HG02759 (cell line): ENCODE measurements at regions not wholly inside any gene's neighbourhood (a gene's known extent, or its start where the extent isn't known, plus 50 kb on each side); places are given as distances from the start of the nearest gene placed in this dataset.
"Not testable (repeated sequence)": the region's sequence is repeated elsewhere in the genome, so short reads cannot be mapped to it uniquely, and the experiment has no call there.

Experiments
- ATAC-seq: cut with Tn5 transposase; IDR thresholded peaks from one replicate; pipeline ENCODE4 v1.9.1; 2021; ENCODE audit warnings: mild to moderate bottlenecking, moderate library complexity; ENCODE audit not compliant: unreplicated experiment

- no peak for ATAC-seq
These were observed 300.2 kb upstream of the VCX start for GRCh38 chrX:7542587-7543380.

DNA sequence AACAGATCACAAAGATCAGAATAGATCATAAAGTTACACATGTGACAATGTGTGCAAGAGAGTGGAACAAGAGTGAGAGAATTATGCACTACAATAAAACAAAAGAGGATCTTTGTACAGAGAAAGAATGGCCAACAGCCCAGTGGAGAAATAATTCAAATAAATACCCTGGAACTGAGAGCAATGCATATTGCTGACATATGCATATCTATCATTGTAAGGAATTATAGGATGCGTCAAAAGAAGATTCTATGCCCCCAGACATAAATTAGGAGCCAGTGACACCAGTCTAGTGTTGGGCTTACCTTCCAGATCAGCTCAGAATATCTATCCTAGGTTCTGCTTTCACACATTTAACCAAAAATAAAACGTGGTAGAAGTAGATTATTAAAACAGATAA is 320.1 kb upstream of the VCX start:
- no peak for ATAC-seq

- no peak for ATAC-seq
These were observed 327.1 kb upstream of the VCX start for GRCh38 chrX:7515681-7516413.

DNA sequence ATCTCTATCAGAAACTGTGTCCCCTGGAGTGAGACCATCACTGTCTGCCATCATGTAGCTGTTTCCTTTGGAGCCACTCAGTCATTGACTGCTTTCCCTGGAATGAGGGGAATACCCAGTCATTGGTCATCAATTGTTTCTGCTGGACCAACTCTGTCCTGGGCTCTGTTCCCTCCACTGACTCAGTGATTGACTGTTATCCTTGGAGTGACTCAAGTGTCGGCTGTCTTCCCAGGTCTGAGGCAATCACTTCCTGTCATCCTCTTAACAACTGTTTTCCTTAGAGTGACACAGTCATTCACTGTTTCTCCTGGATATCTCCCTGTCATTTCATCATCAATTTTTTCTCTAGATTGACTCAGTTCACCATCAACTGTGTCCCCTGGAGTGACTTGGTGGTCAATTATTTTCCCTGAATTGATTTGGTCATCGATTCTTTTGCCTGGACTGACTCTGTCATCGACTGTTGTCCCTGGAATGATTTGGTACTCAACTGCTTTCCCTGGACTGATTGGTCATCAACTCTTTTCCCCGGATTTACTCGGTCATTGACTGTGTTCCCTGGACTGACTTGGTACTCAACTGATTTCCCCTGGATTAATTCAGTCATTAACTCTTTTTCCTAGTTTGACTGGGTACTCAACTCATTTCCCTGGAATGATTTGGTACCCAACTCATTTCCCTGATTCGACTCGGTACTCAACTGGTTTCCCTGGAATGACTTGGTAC is 327.9 kb upstream of the VCX start:
- ATAC-seq: no peak

DNA sequence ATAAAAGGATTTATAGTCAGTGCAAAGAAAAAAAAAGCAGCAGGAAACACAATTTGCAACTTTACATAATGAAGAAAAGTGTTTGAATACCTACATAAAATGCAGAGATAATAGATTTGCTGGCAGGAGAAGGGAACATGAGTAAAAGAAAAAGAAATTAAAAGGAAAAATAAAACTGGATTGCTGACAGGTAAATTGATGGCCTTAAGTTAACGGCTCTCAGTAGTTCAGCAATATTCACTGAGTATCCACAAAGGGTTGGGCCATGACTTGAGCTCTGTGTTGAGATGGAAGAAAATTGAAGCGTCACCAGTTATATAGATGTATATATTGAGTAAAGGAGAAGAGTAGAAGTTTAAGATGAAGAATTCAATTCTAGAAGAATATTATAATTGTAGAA is 330.1 kb upstream of the VCX start:
- no peak for ATAC-seq

DNA sequence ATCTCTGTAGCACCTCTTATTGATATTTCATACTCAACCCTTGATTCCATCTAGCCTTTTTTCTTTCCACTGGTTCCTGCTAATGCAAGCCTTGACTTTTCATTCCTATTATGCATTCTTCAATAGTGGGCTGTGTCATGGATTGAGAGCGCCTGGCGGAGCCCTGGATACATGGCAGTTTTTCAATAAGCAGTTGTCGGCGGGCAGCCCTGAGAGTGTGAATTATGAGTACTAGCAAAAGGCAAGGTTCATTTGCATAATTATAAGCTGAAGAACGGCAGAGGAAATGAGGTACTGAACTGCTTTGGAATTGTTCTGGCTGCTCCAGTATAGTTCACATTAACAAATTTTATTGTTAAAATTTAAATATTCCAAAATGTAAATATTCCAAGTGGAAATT is 339.7 kb upstream of the VCX start:
- no peak for ATAC-seq

- ATAC-seq: no peak
These were observed 342.6 kb upstream of the VCX start for GRCh38 chrX:7500386-7500785.

GRCh38 chrX:7486505-7486904 is 338.6 kb upstream of the PUDP start:
- ATAC-seq: no peak

- ATAC-seq: no peak
These were observed 337.1 kb upstream of the PUDP start for GRCh38 chrX:7485061-7485460.

DNA sequence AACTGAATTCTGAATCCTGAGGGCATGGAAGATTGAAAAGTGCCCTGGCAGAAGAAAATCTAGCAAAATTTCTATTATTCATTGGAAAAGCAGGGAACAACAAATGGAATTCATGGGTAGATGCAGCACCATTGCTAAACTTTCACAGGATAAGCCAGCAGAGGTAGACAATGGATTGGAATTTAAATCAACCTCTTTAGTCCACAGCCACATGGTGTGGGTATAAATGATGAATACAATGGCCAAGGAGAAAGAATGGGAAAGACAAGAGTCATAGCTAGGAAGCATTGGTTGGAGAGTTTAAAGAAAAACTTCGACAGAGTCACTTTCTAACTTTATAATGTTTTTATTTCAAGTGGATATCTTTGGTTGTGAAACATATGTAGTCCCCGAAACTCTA is 332.8 kb upstream of the PUDP start:
- ATAC-seq: no peak

DNA sequence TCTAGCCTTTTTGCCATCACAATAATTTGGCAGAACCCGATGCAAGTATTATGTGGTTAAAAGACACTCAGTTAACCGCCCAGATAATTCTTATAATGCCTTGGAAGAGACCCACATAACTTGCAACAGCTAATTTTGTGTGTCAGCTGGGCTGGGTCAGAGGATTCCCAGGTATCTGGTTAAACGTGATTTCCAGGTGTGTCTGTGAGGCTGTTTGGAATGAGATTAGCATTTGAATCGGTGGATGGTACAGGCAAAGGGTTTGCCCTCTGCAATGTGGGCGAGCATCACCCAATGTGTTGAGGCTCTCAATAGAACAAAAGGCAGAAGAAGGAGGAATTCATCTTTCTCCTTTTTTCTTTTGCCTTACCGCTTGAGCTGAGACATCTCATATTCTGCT is 314.2 kb upstream of the PUDP start:
- no peak for ATAC-seq

- not testable (repeated sequence) for ATAC-seq
These were observed 313.1 kb upstream of the PUDP start for GRCh38 chrX:7461051-7461450.

DNA sequence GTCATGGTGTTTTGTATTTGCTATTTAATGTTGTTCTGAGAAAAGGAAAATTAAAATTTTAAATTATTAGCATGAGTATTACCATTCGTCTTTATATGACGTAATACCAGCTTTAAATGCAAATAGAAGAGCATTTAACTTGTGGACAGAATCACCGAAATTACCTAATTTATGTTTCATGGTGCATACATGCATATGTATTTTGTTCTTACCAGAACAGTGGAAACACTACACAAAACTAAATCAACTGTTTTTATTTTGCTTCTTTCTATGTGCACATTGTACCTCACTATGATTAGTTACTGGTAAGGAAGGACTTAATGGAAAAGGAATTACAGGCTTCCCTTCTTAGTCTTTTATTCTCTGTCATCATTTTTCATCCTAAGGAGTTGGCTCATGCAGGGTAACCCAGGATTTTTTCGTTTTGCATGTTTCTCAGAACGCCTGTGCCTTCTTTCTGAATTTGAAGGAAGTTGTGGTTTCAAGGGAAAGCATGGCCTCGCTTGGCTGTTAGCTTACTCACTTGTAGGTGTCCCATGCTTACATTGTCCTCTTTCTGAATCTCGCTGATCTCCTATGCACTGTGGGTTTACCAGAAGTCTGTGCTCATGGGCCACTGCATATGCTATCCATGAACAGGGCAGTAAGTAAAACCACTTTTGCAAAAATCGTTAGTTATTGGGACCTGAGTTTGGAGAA is 300.0 kb upstream of the PUDP start:
- ATAC-seq: no peak

- no peak for ATAC-seq
These were observed 298.9 kb upstream of the PUDP start for GRCh38 chrX:7446815-7447214.

DNA sequence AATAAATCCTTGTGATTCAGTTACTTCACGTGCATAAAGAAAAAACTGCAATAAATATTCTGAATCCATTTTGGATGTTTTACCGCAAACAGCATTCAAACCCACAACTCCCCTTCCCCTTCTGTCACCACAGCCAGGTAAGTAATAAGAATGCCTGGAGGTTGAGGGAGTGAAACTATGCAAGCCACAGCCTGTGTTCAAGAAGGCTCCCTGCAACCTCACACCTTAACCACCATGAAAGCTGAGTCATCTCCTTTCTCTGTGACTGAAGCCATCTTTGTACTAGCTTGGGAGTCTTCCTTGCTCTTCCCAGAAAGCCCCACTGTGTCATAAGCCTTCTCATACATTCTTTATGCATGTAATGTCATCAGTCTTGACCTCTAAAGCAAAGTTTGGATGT is 297.0 kb upstream of the PUDP start:
- peak; percentile 66 for ATAC-seq

DNA sequence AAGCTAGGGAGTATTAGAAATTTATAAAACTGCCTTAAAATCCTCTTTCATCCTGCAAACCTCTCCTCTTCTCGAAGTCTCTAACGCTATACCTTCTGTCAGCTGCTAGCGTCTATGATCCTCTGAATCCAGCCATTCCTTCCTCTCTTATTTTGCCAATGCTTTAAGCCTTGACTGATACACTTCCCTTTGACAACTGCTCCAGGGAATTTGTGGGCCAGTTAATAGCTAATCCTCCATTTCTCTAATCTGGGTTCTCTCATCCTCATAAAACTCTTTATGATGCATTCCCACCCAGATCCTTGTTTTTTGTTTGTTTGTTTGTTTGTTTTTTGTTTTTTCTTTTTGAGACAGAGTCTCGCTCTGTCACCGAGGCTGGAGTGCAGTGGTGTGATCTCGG is 293.6 kb upstream of the PUDP start:
- no peak for ATAC-seq

DNA sequence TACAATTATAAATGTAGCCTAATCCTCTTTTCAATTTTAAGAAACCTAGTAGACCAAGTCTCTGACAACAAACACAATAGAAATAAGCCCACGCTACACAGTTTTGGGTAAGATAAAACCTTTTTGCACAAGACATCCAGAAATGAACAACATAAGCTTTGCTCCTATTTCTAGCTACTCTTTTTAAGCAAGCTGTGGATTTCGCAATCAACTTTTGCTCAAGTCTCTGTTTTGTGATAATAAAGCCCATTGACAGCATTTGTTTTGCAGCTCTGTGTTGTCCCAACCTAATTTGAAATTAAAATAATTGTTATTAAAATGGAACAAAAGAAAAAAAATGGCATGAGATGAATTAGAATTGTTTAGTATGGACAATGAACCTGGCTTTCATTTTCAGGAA is 287.9 kb upstream of the PUDP start:
- ATAC-seq: no peak

GRCh38 chrX:7432901-7433300 is 284.9 kb upstream of the PUDP start:
- no peak for ATAC-seq

- no peak for ATAC-seq
These were observed 272.8 kb upstream of the PUDP start for GRCh38 chrX:7420717-7421116.

DNA sequence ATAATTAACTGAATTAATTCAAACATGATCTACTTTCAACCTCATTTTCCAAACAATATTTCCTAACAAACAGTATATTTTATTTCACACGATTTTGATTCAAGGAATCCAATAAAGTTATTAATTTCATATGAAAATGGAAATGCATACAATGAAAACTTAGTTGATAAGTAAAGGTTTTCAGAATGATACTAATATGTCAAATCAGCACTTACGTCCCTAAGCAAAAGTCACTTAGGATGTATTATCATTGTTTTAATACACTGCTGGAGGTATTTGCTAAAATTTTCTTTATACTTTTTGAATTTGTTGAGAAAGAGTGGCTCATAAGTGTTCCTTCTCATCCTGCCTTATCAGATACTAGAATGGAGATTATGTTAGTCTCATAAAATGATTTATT is 266.8 kb upstream of the PUDP start:
- no peak for ATAC-seq

- ATAC-seq: no peak
These were observed 264.9 kb upstream of the PUDP start for GRCh38 chrX:7412840-7413239.
